RPMI8226 (cell line): ENCODE measurements at regions not wholly inside any gene's neighbourhood (a gene's known extent, or its start where the extent isn't known, plus 50 kb on each side); places are given as distances from the start of the nearest gene placed in this dataset.
A peak's percentile ranks its signal among the peaks of the same experiment; 100 is the strongest.
"Not testable (repeated sequence)": the region's sequence is repeated elsewhere in the genome, so short reads cannot be mapped to it uniquely, and the experiment has no call there.

ENCODE experiments used
- DNase-seq: peaks from one replicate; pipeline ENCODE4 v3.0.0-alpha.2; 2015

DNA sequence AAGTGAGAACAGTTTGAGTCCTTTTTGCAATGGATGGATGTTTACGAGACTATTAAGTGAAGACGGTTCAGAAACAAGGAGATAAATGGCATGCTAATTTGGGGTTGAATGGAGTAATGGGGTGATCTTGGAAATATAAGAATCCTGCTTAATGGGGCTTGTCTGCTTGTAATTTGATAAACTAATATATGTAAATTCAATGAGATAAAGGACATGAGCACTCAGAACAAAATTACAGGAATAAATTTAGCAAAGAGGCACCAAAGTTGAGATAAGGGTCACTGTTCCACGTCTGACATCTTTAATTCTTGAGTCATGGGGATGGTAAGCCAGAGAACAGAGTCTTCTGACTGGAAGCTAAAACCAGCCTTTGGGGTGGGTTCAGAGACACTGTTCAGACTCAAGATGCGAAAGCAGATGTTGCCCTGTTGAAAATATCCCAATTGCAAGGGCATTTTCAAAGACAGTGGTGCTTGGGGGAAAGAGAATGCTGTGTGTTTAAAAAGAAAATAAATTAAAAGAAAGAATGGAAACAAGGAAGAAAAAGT, 67.8 kb upstream of the CHRNB4 start:
- no peak for DNase-seq

DNA sequence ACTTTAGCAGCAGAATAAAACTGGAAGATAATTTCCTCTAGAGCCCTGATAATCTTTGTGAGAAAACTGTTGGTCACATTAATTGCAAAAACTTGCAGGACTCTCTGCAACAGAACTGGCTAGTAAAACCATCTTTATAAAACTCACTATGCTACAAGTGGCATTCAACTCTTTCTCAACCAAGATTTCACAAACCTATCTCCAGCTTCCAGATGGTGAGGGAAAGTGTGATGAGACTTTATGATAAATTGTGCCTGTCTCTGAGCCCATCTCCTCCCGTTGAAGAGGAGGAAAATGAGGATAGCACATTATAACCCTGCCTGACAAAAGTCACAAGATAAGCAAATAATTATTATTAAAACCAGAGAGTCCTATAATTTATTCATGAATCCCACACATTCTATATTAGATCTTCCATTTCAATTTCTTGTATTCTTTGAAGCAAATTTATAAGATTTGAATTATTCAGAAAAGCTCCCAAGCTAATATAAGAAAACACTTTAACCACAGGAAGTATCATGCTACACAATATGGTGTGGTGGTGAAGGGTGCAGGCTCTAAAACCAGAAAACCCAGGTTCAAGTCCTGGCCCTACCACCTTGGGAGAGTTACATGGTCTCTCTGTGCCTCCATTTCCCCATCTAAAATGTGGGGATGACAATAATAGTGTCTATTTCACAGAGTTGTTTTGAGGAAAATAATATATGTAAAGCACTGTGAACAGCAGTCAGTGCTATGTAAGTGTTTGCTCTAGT, 65.6 kb upstream of the CHRNB4 start:
- DNase-seq: not testable (repeated sequence)

DNA sequence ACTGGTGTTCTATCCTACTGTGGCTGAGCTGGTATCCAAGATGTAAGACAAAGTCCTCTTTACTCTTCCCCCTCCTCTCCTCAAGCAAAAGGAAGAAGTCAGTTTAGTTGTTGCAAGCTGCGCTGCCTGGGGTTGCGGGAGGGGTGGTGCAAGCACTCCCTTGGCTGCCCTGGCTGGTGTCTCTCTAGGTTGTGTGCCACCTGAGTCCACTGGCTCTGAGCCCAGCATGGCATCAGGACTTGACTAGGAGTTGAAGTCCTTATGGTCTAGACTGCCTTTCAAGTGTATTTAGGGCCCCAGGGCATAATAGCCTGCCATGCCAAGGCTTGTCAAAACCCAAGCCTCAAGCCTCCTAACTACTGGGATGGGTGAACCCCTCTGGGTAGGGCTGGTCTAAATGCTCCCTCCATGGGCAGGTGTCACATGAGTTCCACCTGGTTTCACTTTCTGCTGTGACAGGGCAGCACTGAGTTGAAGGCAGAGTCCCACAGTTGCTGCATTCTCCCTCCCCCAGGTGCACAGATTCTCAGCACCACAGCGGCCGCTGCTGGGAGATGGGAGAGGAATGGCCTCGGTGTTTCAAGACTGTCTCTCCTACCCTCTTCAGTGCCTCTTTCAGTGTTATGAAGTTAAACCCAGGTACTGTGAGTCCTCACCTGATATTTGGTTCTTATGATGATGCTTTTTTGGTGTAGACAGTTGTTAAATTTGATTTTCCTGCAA, 62.5 kb upstream of the CHRNB4 start:
- DNase-seq: peak; percentile 77

DNA sequence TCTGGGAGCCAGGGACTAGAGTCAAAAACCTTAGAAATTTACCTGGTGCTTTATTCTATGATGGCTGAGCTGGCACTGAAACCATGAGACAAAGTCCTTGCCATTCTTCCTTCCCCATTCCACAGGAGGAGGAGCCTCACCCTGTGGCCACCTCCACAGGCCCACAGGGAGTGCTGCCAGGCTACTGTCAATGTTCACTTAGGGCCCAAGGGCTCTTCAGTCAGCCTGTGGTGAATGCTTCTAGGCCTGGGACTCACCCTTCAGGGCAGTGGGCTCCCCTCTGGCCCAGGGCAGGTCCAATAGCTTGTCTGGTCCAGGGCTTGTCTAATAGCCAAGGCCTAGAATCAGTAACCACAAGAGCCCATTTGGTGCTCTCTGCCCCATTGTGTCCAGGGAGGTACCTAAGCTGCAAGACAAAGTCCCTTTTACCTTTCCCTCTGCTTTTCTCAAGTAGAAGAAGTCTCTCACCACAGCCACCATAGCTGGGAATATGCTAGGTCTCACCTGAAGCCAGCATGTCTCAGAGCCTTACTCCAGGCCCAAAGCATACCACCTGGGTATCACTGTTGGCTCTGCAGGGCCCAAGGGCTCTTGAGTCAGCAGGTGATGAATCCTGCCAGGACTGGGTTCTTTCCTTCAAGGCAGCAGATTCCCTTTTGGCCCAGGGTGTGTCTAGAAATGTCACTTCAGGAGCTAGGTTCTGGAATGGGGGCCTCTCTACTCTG, 61.8 kb upstream of the CHRNB4 start:
- DNase-seq: no peak

DNA sequence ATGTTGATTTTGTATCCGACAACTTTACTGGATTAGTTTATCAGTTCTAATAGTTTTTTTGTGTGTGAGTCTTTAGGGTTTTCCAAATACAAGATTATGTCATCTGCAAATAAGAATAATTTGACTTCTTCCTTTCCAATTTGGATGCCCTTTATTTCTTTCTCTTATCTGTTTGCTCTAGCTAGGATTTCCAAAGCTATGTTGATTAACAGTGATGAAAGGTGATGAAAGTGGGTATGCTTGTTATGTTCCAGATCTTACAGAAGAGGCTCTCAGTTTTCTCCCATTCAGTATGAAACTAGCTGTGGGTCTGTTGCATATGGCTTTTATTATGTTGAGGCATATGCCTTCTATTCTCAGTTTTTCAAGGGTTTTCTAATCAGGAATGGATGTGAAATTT, 56.4 kb upstream of the CHRNB4 start:
- no peak for DNase-seq

DNA sequence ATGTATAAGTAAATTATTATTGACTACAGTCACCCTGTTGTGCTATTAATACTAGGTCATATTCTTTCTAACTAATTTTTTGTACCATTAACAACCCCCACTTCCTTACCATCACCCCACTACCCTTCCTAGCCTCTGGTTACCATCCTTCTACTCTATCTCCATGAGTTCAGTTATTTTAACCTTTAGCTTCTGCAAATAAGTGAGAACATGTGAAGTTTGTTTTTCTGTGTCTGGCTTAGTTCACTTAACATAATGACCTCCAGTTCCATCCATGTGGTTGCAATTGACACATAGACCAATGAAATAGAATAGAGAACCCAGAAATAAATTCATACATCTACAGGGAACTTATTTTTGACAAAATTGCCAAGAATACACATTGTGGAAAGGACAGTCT, 55.4 kb upstream of the CHRNB4 start:
- no peak for DNase-seq

DNA sequence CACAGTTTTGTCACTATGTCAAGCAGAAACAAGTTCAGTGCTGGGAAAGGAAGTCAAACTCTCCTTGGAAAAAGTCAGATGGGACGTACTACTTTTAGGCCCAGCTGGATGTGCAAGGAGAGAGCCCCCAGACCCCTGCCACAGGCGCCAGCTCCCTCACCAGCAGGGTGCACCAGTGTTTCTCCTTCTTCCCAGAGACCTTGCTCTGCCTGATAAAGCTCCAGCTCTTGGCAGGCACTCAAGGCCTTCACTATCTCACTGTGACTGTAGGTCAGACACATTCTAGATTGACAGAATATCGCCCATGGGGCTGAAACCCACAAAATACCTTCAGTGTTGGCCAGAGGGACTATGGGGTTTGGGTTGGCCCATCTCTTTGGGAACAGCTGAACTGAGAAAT, 54.8 kb upstream of the CHRNB4 start:
- DNase-seq: no peak

DNA sequence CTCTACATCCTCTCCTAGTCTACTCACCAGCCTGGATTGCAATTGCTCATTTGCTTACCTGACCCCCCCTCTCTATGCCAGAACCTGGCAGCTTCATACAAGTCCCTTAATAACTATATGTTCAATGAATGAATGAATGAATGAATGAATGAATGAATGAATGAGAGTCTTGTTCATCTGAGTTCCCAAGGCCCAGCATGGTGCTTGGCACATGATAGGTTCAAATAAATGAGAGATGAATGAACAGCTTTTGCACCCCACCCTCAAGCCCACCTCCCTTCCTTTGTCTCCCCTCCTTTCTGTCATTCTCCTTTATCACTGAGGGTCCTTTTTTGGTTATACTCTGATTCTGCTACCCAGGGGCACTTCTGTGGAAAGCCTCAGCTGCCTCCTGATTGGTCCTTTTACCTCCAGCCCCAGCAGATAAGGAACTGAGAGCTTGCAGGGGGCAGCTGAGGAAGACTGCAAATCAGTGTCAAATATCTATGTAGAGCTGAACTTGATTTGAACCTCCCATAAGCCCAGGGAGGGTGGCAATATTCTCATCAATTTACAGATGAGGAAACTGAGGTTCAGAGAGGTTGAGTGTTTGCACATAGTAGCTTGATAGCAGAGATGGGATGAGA, 54.1 kb upstream of the CHRNB4 start:
- DNase-seq: no peak

DNA sequence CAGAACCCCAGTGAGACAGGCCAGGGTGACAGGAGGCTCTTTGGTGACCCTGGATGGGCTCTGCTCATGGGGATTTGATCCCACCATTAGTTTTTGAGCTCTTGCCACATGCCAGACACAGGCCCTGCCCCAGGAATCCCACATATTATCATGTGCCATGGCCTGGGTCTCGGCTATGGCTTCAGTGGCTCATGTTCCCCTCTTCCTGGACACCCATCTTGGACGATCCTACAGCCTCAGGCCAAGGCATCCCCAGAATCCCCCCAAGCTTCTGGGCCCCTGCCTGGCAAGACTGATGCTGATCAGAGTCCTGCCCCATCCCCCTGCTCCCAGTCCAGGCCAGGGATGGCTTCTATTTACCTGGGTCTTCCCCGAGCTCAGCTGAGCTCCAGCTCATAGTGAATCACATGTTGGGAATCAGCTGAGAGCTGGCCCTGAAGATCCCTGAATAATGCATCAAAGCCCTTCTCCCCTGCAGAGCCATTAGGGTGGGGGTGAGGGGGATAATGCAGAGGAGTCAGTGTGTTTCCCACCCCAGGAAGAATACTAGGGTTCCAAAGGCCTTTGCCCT, 50.9 kb upstream of the CHRNB4 start:
- no peak for DNase-seq

DNA sequence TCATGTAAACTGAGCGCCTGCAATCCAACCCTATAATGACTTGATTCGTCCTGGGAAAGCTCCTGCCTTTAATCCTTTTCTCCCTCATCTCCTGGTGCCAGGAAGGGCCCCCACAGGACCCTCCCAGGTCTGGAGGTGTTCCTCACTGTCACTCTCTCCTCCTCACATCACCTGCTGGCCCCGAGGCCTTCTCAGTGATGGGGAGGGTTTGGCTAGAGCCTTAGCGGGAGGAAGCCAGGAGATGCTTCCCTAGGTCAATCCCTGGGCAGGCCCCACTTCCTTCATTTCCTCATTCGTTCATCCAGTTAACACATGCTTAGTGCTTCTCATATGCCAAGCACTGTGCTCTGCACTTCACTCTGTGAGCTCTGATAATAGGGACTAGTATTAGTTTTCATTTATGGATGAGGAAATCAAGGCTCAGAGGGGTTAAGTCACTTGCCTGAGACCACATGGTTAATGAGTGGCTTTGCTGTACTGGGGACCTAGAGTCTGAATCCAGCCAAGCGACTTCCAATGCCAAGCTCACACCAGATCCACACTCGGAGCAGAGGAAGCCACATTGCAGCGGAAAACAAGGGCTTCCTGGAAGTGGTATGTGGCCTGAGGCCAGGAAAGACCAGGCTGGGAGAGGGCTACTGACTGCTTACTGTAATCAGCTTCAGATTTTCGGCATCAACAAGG, 50.3 kb upstream of the CHRNB4 start:
- DNase-seq: no peak
